Upper lobe of left lung (tissue), 6 donors: ENCODE measurements at regions not wholly inside any gene's neighbourhood (a gene's known extent, or its start where the extent isn't known, plus 50 kb on each side); places are given as distances from the start of the nearest gene placed in this dataset.

ENCODE experiments used
- ATAC-seq, 2 donors: fragments of 200-7000 bp; cut with Tn5 transposase; one replicate each; pipeline ENCODE4 v1.9.1; 2022; ENCODE audit warnings: mild to moderate bottlenecking in 2 of 2, moderate library complexity in 2 of 2; ENCODE audit not compliant: low FRiP score in 2 of 2
- DNase-seq, 2 donors: peaks; one replicate each; pipeline ENCODE4 v3.0.0-alpha.2; 2019 to 2020
- H3K27ac ChIP-seq, 4 donors: fragments of 200-600 bp; sonication (generic); one replicate each; pipeline ENCODE4 v1.5.1; 2016 to 2019
- H3K27me3 ChIP-seq, 4 donors: fragments of 200-600 bp; sonication (generic); one replicate each; pipeline ENCODE4 v1.5.1; 2017 to 2019
- H3K36me3 ChIP-seq, 4 donors: fragments of 200-600 bp; sonication (generic); one replicate each; pipeline ENCODE4 v1.5.1; 2016 to 2019
- H3K4me1 ChIP-seq, 4 donors: fragments of 200-600 bp; sonication (generic); one replicate each; pipeline ENCODE4 v1.5.1; 2018 to 2019
- H3K4me3 ChIP-seq, 4 donors: fragments of 200-600 bp; sonication (generic); one replicate each; pipeline ENCODE4 v1.5.1; 2017 to 2019; ENCODE audit warnings: mild to moderate bottlenecking in 2 of 4, moderate library complexity in 1 of 4
- H3K9me3 ChIP-seq, 4 donors: fragments of 200-600 bp; sonication (generic); one replicate each; pipeline ENCODE4 v1.5.1; 2018 to 2019
- EP300 ChIP-seq, 4 donors: sonication (generic); formaldehyde crosslinking; IDR thresholded peaks; one replicate each; pipeline ENCODE4 v1.5.1; 2017; ENCODE audit warnings: antibody characterized with exemption in 4 of 4, control low read depth in 2 of 4
- POLR2A ChIP-seq, 4 donors: fragments of 450-650 bp; IDR thresholded peaks; one replicate each; pipeline ENCODE4 v1.5.1; 2016 to 2017; ENCODE audit warnings: antibody characterized with exemption in 4 of 4, mild to moderate bottlenecking in 2 of 4
- POLR2AphosphoS5 ChIP-seq, 2 donors: sonication (generic); formaldehyde crosslinking; IDR thresholded peaks; one replicate each; pipeline ENCODE4 v1.5.1; 2017; ENCODE audit warnings: antibody characterized with exemption in 2 of 2
- WGBS, 2 donors: methylation state at CpG; one replicate each; pipeline ENCODE4 v1.1.5; 2017 to 2018; 5-methylcytosine and 5-hydroxymethylcytosine counted together
- TF ChIP-seq, protein P1 (sequence below), 6 experiments: fragments of 450-650 bp in 4 of 6; fragments of 200-600 bp in 2 of 6; sonication (generic) in 2 of 6; IDR thresholded peaks; one replicate each; pipeline ENCODE4 v1.5.1; 2016 to 2019; ENCODE audit warnings: antibody characterized with exemption in 6 of 6
- donor health status: DM: no; HTN: no; CAD: no; lungs with moderate emphysema.
- donor health status: DM: no; HTN: yes; CAD: no; lungs with severe emphysema.

DNA sequence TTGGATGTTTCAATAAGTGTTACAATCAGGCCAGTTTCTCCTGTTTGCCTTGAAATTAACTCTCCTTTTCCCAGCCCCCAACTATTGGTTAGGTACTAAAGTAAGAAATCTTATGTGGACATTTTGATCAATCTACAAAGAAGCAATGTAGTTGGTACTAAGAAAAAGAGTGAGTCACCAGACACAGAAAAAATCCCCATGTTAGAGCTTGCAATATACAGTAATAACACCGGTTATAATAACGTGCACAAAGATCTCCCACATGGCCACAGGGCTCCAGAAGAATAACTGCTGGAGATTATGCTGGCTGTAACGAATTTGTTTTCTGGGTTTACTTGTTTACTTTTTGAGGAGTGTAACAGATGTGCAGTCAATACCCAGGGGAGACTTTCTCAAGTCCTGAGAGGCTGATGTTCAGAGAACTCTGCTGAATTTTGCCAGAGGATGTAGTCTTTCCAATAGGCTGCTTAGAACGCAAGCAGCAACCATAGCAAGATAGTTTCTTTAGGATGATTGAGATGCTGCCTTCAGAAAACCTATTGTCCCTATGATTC is 166.2 kb upstream of the SPACA1 start:
- TF ChIP-seq, protein P1, sequence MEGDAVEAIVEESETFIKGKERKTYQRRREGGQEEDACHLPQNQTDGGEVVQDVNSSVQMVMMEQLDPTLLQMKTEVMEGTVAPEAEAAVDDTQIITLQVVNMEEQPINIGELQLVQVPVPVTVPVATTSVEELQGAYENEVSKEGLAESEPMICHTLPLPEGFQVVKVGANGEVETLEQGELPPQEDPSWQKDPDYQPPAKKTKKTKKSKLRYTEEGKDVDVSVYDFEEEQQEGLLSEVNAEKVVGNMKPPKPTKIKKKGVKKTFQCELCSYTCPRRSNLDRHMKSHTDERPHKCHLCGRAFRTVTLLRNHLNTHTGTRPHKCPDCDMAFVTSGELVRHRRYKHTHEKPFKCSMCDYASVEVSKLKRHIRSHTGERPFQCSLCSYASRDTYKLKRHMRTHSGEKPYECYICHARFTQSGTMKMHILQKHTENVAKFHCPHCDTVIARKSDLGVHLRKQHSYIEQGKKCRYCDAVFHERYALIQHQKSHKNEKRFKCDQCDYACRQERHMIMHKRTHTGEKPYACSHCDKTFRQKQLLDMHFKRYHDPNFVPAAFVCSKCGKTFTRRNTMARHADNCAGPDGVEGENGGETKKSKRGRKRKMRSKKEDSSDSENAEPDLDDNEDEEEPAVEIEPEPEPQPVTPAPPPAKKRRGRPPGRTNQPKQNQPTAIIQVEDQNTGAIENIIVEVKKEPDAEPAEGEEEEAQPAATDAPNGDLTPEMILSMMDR (IDR thresholded peaks at IDR 0.05), result no peak
- TF ChIP-seq EP300 (IDR thresholded peaks at IDR 0.05), result no peak
- TF ChIP-seq POLR2AphosphoS5 (IDR thresholded peaks at IDR 0.05), result no peak
- TF ChIP-seq POLR2A (IDR thresholded peaks at IDR 0.05), result no peak
- no peak for ATAC-seq
- no peaks in the 10 kb centered on the region for H3K27me3 ChIP-seq

DNA sequence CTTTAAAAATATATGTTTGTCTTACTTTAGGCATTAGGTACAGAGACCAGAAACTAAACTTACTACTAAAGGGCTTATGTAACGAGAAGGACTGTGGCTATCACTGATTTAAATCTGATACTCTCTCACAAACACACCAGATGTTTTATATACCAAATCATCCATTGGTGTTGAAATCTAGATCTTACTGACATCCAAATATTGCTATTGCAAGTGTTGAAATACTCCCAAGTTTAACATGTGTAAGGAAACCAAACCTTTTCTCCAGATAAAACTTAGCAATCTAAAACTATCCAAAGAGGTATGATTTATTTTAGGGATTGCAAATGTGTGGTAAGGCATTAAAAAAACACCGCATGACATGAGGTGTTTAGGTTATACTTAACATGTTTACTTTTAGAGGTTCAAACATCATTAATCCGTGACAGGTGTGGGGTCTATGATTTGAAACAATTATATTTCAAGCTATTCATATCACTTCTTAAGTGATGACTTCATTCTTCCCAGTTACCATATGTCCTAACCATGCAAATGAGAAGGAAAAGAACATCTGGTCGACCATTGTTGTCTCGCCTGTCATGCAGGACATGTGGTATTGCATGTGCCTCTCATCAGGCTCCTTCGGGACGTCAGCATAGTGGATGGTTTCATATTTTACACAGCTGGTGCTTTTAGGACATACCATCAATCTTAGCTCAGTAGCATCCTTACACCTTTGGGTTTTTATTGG is 168.3 kb upstream of the SPACA1 start:
- Histone ChIP-seq H3K27me3 (no peaks in the 10 kb centered on the region), H3K4me1 (no peaks in the 10 kb centered on the region), H3K4me3 (no peak overlapping the region), H3K27ac (no peak overlapping the region), H3K36me3 (no peaks in the 10 kb centered on the region), H3K9me3 (no peaks in the 10 kb centered on the region)
- TF ChIP-seq, protein P1 (IDR thresholded peaks at IDR 0.05), result no peak
- TF ChIP-seq POLR2AphosphoS5 (IDR thresholded peaks at IDR 0.05), result no peak
- TF ChIP-seq POLR2A (IDR thresholded peaks at IDR 0.05), result no peak
- TF ChIP-seq EP300 (IDR thresholded peaks at IDR 0.05), result no peak
- DNase-seq (no peak), ATAC-seq (no peak)
- WGBS, 2 donors, result 58 to 59% methylated on average over 7 of the region's 7 CpGs

More for the DNA sequence above, 166.2 kb upstream of the SPACA1 start:
- DNase-seq, result no peak
- H3K27ac ChIP-seq, result no peak overlapping the region
- WGBS, 2 donors, result 79% methylated on average over 4 of the region's 4 CpGs
- no peaks in the 10 kb centered on the region for H3K4me1 ChIP-seq
- H3K9me3 ChIP-seq, result no peaks in the 10 kb centered on the region
- H3K4me3 ChIP-seq, result no peak overlapping the region
- H3K36me3 ChIP-seq, result no peaks in the 10 kb centered on the region

DNA sequence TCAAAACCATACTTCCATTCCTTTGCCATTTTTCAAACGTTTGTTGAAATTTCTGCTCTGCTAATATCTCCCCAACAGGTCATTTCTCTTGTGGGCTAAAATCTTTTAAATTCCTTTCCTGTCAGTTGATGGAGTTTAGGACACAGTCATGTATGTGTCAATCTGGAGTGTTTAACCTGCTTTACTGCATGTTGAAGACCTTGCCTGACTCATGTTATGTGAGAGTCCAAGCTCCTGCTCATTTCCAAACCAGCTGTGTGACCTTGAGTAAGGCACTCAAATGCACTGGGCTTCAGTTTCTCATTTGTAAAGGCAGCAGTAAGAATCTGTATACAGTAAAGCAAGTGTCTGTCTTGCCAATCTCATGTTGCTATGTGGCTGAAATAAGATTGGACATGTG is 171.9 kb upstream of the SPACA1 start:
- ATAC-seq, result no peak
- TF ChIP-seq POLR2A (IDR thresholded peaks at IDR 0.05) (no peak), EP300 (IDR thresholded peaks at IDR 0.05) (no peak), POLR2AphosphoS5 (IDR thresholded peaks at IDR 0.05) (no peak)
- TF ChIP-seq, protein P1 (IDR thresholded peaks at IDR 0.05), result no peak
- 60 to 69% methylated on average over 1 of the region's 1 CpG for WGBS, 2 donors

DNA sequence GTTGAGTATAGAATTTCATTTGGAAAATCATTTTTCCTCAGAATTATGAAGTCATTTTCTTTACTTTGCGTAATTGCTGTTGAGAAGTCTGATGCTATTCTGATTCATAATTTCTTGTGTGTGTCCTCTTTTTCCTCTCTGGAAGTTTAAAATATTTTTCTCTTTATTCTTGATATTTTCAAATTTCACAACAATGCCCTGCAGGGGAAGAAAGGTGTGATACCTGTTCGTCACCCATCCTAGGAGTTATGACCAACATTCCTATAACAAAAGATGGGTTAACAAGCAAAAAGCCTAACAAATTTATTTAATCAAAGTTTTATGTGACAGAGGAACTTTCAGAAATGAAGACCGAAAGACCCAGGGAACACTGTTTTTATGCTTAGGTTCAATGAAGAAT is 171.5 kb upstream of the AKIRIN2 start:
- DNase-seq, result no peak
- 92% methylated on average over 3 of the region's 3 CpGs for WGBS, 2 donors

More for the DNA sequence above, 171.9 kb upstream of the SPACA1 start:
- H3K27ac ChIP-seq, result no peak overlapping the region
- no peak overlapping the region for H3K4me3 ChIP-seq
- no peaks in the 10 kb centered on the region for H3K4me1 ChIP-seq
- DNase-seq, result no peak
- H3K36me3 ChIP-seq, result no peaks in the 10 kb centered on the region
- no peaks in the 10 kb centered on the region for H3K9me3 ChIP-seq
- no peaks in the 10 kb centered on the region for H3K27me3 ChIP-seq

More for the DNA sequence above, 171.5 kb upstream of the AKIRIN2 start:
- Histone ChIP-seq H3K27ac (no peak overlapping the region), H3K36me3 (no peaks in the 10 kb centered on the region), H3K9me3 (no peaks in the 10 kb centered on the region), H3K27me3 (no peaks in the 10 kb centered on the region), H3K4me3 (no peak overlapping the region), H3K4me1 (no peaks in the 10 kb centered on the region)
- TF ChIP-seq POLR2A (IDR thresholded peaks at IDR 0.05) (no peak), EP300 (IDR thresholded peaks at IDR 0.05) (no peak), POLR2AphosphoS5 (IDR thresholded peaks at IDR 0.05) (no peak)
- TF ChIP-seq, protein P1 (IDR thresholded peaks at IDR 0.05), result no peak
- no peak for ATAC-seq
